ENCODE measurements at regions not wholly inside any gene's neighbourhood (a gene's known extent, or its start where the extent isn't known, plus 50 kb on each side); places are given as distances from the start of the nearest gene placed in this dataset.
"Not testable (repeated sequence)": the region's sequence is repeated elsewhere in the genome, so short reads cannot be mapped to it uniquely, and the experiment has no call there.

GRCh38 chrX:52574416-52575275 is 57.8 kb upstream of the XAGE1B start:
- TF ChIP-seq POLR2A (IDR thresholded peaks at IDR 0.05): no peak
- TF ChIP-seq, protein P1, sequence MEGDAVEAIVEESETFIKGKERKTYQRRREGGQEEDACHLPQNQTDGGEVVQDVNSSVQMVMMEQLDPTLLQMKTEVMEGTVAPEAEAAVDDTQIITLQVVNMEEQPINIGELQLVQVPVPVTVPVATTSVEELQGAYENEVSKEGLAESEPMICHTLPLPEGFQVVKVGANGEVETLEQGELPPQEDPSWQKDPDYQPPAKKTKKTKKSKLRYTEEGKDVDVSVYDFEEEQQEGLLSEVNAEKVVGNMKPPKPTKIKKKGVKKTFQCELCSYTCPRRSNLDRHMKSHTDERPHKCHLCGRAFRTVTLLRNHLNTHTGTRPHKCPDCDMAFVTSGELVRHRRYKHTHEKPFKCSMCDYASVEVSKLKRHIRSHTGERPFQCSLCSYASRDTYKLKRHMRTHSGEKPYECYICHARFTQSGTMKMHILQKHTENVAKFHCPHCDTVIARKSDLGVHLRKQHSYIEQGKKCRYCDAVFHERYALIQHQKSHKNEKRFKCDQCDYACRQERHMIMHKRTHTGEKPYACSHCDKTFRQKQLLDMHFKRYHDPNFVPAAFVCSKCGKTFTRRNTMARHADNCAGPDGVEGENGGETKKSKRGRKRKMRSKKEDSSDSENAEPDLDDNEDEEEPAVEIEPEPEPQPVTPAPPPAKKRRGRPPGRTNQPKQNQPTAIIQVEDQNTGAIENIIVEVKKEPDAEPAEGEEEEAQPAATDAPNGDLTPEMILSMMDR (IDR thresholded peaks at IDR 0.05 in 4 of 5, conservative IDR thresholded peaks at IDR 0.05 in 1 of 5): peak in 4 of 5 experiments; percentile 14 to 54 (median 36)
- DNase-seq: no peak
- H3K27me3 ChIP-seq: peaks cover 0 to 2% (median 0%) of the 10 kb centered on the region in 3 donors
- no peaks in the 10 kb centered on the region for H3K36me3 ChIP-seq
- no peak overlapping the region for H3K27ac ChIP-seq
- H3K4me1 ChIP-seq: no peaks in the 10 kb centered on the region
- H3K9me3 ChIP-seq: no peaks in the 10 kb centered on the region
- intact Hi-C loops (cut with DNase I; ENCODE audit: low total_unique reads): loop anchor here (2.0 kb wide), 1 partner anchor 420 kb away; no protein-coding TSS in a partner anchor
- in situ Hi-C loops (cut with MboI; ENCODE audit: low sequenced_read_pairs in 4 of 4): loop anchor here in 1 of 4 donors (25.0 kb wide), 1 partner anchor 413 kb away; no protein-coding TSS in a partner anchor
- H3K4me3 ChIP-seq: peak overlapping the region in 1 of 4 donors; percentile 29
- ATAC-seq: no peak

DNA sequence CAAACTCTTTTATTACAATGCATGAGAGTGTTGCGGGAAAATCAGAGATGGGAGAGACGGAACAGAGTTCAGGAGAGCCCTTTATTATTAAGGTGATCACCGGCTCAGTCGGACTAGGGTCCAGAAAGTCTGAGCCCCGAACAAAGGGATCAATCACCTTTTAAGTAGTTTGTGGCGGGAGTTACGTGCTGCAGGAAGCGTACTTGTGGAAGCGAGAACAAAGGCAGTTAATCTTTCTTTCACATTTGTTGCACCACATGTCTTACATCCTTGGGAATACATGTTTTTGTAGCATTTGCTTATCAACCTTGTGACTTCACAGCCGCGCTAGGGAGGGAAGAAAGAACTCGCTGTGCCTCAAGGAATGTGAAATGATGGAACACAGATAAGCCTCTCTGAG is 51.3 kb upstream of the XAGE1B start:
- H3K27ac ChIP-seq; H3K9me3 ChIP-seq; DNase-seq; H3K4me1 ChIP-seq; intact Hi-C loops (cut with DNase I; ENCODE audit: low total_unique reads); H3K36me3 ChIP-seq; H3K27me3 ChIP-seq; H3K4me3 ChIP-seq; in situ Hi-C loops (cut with MboI; ENCODE audit: low sequenced_read_pairs in 4 of 4); ATAC-seq: not testable (repeated sequence)

All from gastrocnemius medialis (tissue), 4 donors.